K562 (cell line): ENCODE measurements at regions not wholly inside any gene's neighbourhood (a gene's known extent, or its start where the extent isn't known, plus 50 kb on each side); places are given as distances from the start of the nearest gene placed in this dataset.

ENCODE experiments used
- ATF7 ChIP-seq: fragments of 450-650 bp; IDR thresholded peaks from 2 replicates; pipeline ENCODE4 v1.7.1; 2014; ENCODE audit warnings: mild to moderate bottlenecking, moderate library complexity
- BHLHE40 ChIP-seq: IDR thresholded peaks from 2 replicates; pipeline ENCODE4 v1.6.1; 2011; ENCODE audit warnings: low read length, improper control_type of control experiment
- CHD2 ChIP-seq: IDR thresholded peaks from 2 replicates; pipeline ENCODE4 v1.6.1; 2011; ENCODE audit warnings: low read depth, low read length
- CREB5 ChIP-seq: fragments of 250-450 bp; sonication (Bioruptor Pico); IDR thresholded peaks from 2 replicates; pipeline ENCODE4 v1.5.0; 2020; ENCODE audit warnings: mild to moderate bottlenecking
- ELF1 ChIP-seq: fragments of 200-800 bp; sonication (Bioruptor generic); IDR thresholded peaks from 2 replicates; pipeline ENCODE4 v1.6.1; 2016; ENCODE audit warnings: missing genetic modification characterization, missing compliant biosample characterization
- ESRRA ChIP-seq: fragments of 450-650 bp; IDR thresholded peaks from 2 replicates; pipeline ENCODE4 v1.6.1; 2014; ENCODE audit warnings: low read depth, mild to moderate bottlenecking, moderate library complexity, borderline replicate concordance
- ETV6 ChIP-seq, 3 experiments: fragments of 150-350 bp in 1 of 3; sonication (generic) in 1 of 3; formaldehyde crosslinking in 1 of 3; IDR thresholded peaks; 2 replicates each; pipeline versions ENCODE4 v1.6.1 to v1.8.0; 2014 to 2022; ENCODE audit warnings: borderline replicate concordance in 2 of 3, low read depth in 2 of 3, antibody characterized with exemption in 1 of 3, low read length in 1 of 3, mild to moderate bottlenecking in 1 of 3, missing genetic modification reagents in 1 of 3
- FOXP4 ChIP-seq: sonication (generic); formaldehyde crosslinking; IDR thresholded peaks from 2 replicates; pipeline ENCODE4 v1.8.0; 2022; ENCODE audit warnings: mild to moderate bottlenecking, missing genetic modification reagents, borderline replicate concordance
- NFATC3 ChIP-seq: fragments of 450-650 bp; IDR thresholded peaks from 2 replicates; pipeline ENCODE4 v1.6.1; 2017; ENCODE audit warnings: mild to moderate bottlenecking
- PCBP2 ChIP-seq: fragments of 200-400 bp; formaldehyde crosslinking; IDR thresholded peaks from 2 replicates; pipeline ENCODE4 v1.6.1; 2018; ENCODE audit warnings: low read length, low read depth, mild to moderate bottlenecking, moderate library complexity; ENCODE audit not compliant: poor library complexity, severe bottlenecking
- POLR2H ChIP-seq: IDR thresholded peaks from 2 replicates; pipeline ENCODE4 v1.6.1; 2016; ENCODE audit warnings: missing genetic modification characterization, low read depth, mild to moderate bottlenecking, control low read depth, missing compliant biosample characterization, moderate library complexity
- RBM25 ChIP-seq: fragments of 200-400 bp; formaldehyde crosslinking; IDR thresholded peaks from 2 replicates; pipeline ENCODE4 v1.6.1; 2018; ENCODE audit warnings: low read length, low read depth, moderate library complexity; ENCODE audit not compliant: severe bottlenecking
- USF2 ChIP-seq: sonication (generic); formaldehyde crosslinking; IDR thresholded peaks from 2 replicates; pipeline ENCODE4 v1.5.0; 2020; ENCODE audit warnings: missing genetic modification reagents
- YBX1 ChIP-seq: fragments of 450-650 bp; IDR thresholded peaks from 2 replicates; pipeline ENCODE4 v1.7.1; 2016; ENCODE audit warnings: mild to moderate bottlenecking
- ZNF224 ChIP-seq: sonication (generic); formaldehyde crosslinking; IDR thresholded peaks from 2 replicates; pipeline ENCODE4 v1.8.0; 2022; ENCODE audit warnings: mild to moderate bottlenecking, missing genetic modification reagents
- ZNF699 ChIP-seq: fragments of 250-450 bp; sonication (Bioruptor Pico); IDR thresholded peaks from 2 replicates; pipeline ENCODE4 v1.8.0; 2021; ENCODE audit warnings: mild to moderate bottlenecking, moderate library complexity; ENCODE audit not compliant: insufficient replicate concordance
- ZNF77 ChIP-seq: fragments of 250-450 bp; sonication (Bioruptor Pico); IDR thresholded peaks from 2 replicates; pipeline ENCODE4 v1.5.0; 2020
- TF ChIP-seq, protein P1 (sequence below): fragments of 450-650 bp; IDR thresholded peaks from 2 replicates; pipeline ENCODE4 v1.6.1; 2016; ENCODE audit warnings: missing biosample characterization, missing genetic modification characterization
- TF ChIP-seq, protein P2 (sequence below): sonication (generic); formaldehyde crosslinking; IDR thresholded peaks from 2 replicates; pipeline ENCODE4 v1.8.0; 2022; ENCODE audit warnings: missing genetic modification reagents, mild to moderate bottlenecking, moderate library complexity, borderline replicate concordance
- TF ChIP-seq, protein P3 (sequence below): sonication (generic); formaldehyde crosslinking; IDR thresholded peaks from 2 replicates; pipeline ENCODE4 v1.8.0; 2023; ENCODE audit warnings: mild to moderate bottlenecking, missing genetic modification reagents

DNA sequence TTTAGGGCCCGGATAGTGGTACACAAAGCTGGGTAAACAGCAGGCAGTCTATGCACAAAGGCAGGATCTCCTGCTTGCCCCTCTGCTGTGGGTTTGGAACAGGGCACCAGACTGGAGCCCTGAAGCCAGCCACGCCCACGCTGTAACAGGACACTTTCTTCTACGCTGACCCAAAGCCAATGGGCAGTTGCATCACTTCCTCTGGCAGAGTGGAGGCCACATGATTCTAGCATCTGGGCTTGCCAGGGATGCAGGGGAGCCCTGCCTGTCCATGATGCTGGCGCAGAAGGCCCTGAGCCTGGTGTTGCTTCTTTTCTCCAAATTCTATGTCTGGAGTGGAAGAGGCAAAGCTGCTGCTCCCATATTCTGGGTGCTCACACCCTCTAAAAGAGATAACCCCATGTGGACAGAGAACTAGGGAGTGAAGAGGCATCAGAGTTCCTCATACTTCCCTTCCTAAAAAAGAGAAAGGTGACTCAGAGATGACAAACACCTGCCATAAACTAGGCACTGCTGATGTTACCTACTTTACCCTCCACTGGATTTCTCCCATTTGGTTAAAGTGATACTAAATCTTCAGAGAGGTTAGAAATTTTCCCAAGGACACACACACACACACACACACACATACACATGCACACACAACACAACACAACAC is 260.3 kb upstream of the KLF4 start (continued):
- no peak for TF ChIP-seq CREB5
- TF ChIP-seq ATF7, result peak; percentile 86
- no peak for TF ChIP-seq NFATC3
- no peak for TF ChIP-seq ZNF224
- no peak for TF ChIP-seq ELF1 (tag)
- TF ChIP-seq FOXP4 (CRISPR knock-in tag), result no peak
- no peak for TF ChIP-seq BHLHE40
- TF ChIP-seq, protein P1, sequence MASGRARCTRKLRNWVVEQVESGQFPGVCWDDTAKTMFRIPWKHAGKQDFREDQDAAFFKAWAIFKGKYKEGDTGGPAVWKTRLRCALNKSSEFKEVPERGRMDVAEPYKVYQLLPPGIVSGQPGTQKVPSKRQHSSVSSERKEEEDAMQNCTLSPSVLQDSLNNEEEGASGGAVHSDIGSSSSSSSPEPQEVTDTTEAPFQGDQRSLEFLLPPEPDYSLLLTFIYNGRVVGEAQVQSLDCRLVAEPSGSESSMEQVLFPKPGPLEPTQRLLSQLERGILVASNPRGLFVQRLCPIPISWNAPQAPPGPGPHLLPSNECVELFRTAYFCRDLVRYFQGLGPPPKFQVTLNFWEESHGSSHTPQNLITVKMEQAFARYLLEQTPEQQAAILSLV, result peak; percentile 36; the same call in 1 of the 2 replicates
- no peak for TF ChIP-seq ETV6 (IDR thresholded peaks at IDR 0.05; ENCODE audit: borderline replicate concordance in 1 of 2, low read depth in 2 of 2, low read length in 1 of 2)
- TF ChIP-seq ETV6 (CRISPR knock-in tag; IDR thresholded peaks at IDR 0.05; ENCODE audit: borderline replicate concordance), result no peak
- no peak for TF ChIP-seq ESRRA
- TF ChIP-seq CHD2, result no peak
- peak; percentile 48; the same call in 1 of the 2 replicates for TF ChIP-seq POLR2H (tag)
- TF ChIP-seq, protein P2, sequence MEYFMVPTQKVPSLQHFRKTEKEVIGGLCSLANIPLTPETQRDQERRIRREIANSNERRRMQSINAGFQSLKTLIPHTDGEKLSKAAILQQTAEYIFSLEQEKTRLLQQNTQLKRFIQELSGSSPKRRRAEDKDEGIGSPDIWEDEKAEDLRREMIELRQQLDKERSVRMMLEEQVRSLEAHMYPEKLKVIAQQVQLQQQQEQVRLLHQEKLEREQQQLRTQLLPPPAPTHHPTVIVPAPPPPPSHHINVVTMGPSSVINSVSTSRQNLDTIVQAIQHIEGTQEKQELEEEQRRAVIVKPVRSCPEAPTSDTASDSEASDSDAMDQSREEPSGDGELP (CRISPR knock-in tag), result peak; percentile 46; the same call in 1 of the 2 replicates
- TF ChIP-seq ZNF77 (CRISPR knock-in tag), result no peak
- peak; percentile 29; the same call in 1 of the 2 replicates for TF ChIP-seq USF2 (CRISPR knock-in tag)
- TF ChIP-seq YBX1, result no peak
- TF ChIP-seq, protein P3, sequence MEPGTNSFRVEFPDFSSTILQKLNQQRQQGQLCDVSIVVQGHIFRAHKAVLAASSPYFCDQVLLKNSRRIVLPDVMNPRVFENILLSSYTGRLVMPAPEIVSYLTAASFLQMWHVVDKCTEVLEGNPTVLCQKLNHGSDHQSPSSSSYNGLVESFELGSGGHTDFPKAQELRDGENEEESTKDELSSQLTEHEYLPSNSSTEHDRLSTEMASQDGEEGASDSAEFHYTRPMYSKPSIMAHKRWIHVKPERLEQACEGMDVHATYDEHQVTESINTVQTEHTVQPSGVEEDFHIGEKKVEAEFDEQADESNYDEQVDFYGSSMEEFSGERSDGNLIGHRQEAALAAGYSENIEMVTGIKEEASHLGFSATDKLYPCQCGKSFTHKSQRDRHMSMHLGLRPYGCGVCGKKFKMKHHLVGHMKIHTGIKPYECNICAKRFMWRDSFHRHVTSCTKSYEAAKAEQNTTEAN (CRISPR knock-in tag), result no peak
- no peak for TF ChIP-seq PCBP2
- TF ChIP-seq RBM25, result no peak
- no peak for TF ChIP-seq ZNF699 (CRISPR knock-in tag)
